GM23338 (cell line): ENCODE measurements at regions not wholly inside any gene's neighbourhood (a gene's known extent, or its start where the extent isn't known, plus 50 kb on each side); places are given as distances from the start of the nearest gene placed in this dataset.

ENCODE experiments used
- CREB1 ChIP-seq: fragments of 250-450 bp; sonication (Bioruptor Pico); IDR thresholded peaks from 2 replicates; pipeline ENCODE4 v1.5.0; 2020; ENCODE audit warnings: low read depth, mild to moderate bottlenecking, moderate library complexity
- CTCF ChIP-seq, 2 experiments: fragments of 200-600 bp in 1 of 2; sonication (generic) in 1 of 2; conservative IDR thresholded peaks; 2 replicates each; pipeline versions ENCODE4 v1.5.1 to v1.6.1; 2016 to 2017; ENCODE audit warnings: antibody characterized with exemption in 2 of 2, low read depth in 2 of 2, mild to moderate bottlenecking in 2 of 2, moderate library complexity in 1 of 2
- ETS1 ChIP-seq: IDR thresholded peaks from 2 replicates; pipeline ENCODE4 v1.6.1; 2016; ENCODE audit warnings: antibody characterized with exemption
- EZH2 ChIP-seq: fragments of 200-600 bp; sonication (generic); IDR thresholded peaks from one replicate; pipeline ENCODE4 v1.8.0; 2017; ENCODE audit warnings: antibody characterized with exemption, mild to moderate bottlenecking, low read depth; ENCODE audit not compliant: unreplicated experiment
- EZH2phosphoT487 ChIP-seq: fragments of 200-600 bp; sonication (generic); IDR thresholded peaks from one replicate; pipeline ENCODE4 v1.8.1; 2018; ENCODE audit warnings: antibody characterized with exemption; ENCODE audit not compliant: unreplicated experiment
- NANOG ChIP-seq: IDR thresholded peaks from 2 replicates; pipeline ENCODE4 v1.6.1; 2016; ENCODE audit warnings: antibody characterized with exemption, borderline replicate concordance
- POLR2AphosphoS5 ChIP-seq: IDR thresholded peaks from 2 replicates; pipeline ENCODE4 v1.6.1; 2016; ENCODE audit warnings: antibody characterized with exemption, low read depth
- STAT1 ChIP-seq: IDR thresholded peaks from one replicate; pipeline ENCODE4 v1.6.1; 2016; ENCODE audit warnings: antibody characterized with exemption; ENCODE audit not compliant: unreplicated experiment
- ZNF114 ChIP-seq: fragments of 250-450 bp; sonication (Bioruptor Pico); IDR thresholded peaks from 2 replicates; pipeline ENCODE4 v1.5.0; 2020; ENCODE audit warnings: mild to moderate bottlenecking, moderate library complexity
- ZNF331 ChIP-seq: fragments of 250-450 bp; sonication (Bioruptor Pico); IDR thresholded peaks from 2 replicates; pipeline ENCODE4 v1.5.0; 2020; ENCODE audit warnings: low read depth, mild to moderate bottlenecking, moderate library complexity
- TF ChIP-seq, protein P1 (sequence below): IDR thresholded peaks from one replicate; pipeline ENCODE4 v1.6.1; 2018; ENCODE audit warnings: antibody characterized with exemption; ENCODE audit not compliant: unreplicated experiment

- no peak for TF ChIP-seq CTCF (conservative IDR thresholded peaks at IDR 0.05; ENCODE audit: low read depth in 2 of 2)
- no peak for TF ChIP-seq EZH2phosphoT487
- TF ChIP-seq, protein P1, sequence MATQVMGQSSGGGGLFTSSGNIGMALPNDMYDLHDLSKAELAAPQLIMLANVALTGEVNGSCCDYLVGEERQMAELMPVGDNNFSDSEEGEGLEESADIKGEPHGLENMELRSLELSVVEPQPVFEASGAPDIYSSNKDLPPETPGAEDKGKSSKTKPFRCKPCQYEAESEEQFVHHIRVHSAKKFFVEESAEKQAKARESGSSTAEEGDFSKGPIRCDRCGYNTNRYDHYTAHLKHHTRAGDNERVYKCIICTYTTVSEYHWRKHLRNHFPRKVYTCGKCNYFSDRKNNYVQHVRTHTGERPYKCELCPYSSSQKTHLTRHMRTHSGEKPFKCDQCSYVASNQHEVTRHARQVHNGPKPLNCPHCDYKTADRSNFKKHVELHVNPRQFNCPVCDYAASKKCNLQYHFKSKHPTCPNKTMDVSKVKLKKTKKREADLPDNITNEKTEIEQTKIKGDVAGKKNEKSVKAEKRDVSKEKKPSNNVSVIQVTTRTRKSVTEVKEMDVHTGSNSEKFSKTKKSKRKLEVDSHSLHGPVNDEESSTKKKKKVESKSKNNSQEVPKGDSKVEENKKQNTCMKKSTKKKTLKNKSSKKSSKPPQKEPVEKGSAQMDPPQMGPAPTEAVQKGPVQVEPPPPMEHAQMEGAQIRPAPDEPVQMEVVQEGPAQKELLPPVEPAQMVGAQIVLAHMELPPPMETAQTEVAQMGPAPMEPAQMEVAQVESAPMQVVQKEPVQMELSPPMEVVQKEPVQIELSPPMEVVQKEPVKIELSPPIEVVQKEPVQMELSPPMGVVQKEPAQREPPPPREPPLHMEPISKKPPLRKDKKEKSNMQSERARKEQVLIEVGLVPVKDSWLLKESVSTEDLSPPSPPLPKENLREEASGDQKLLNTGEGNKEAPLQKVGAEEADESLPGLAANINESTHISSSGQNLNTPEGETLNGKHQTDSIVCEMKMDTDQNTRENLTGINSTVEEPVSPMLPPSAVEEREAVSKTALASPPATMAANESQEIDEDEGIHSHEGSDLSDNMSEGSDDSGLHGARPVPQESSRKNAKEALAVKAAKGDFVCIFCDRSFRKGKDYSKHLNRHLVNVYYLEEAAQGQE, result no peak
- no peak for TF ChIP-seq CREB1 (CRISPR knock-in tag)
- no peak for TF ChIP-seq POLR2AphosphoS5
- no peak for TF ChIP-seq ETS1
- TF ChIP-seq EZH2, result no peak
- no peak for TF ChIP-seq ZNF331 (CRISPR knock-in tag)
- no peak for TF ChIP-seq STAT1
- TF ChIP-seq ZNF114, result no peak
- TF ChIP-seq NANOG, result no peak
Observed at GRCh38 chr1:224058303-224058702, 55.6 kb upstream of the FBXO28 start.
